Keratinocyte (primary cell): ENCODE measurements at regions not wholly inside any gene's neighbourhood (a gene's known extent, or its start where the extent isn't known, plus 50 kb on each side); places are given as distances from the start of the nearest gene placed in this dataset.

Experiments used
- DNase-seq: peaks from one replicate; pipeline ENCODE4 v3.0.0-alpha.2; 2011; ENCODE audit warnings: low read depth, missing footprints, low spot score
- FAIRE-seq: peaks from 2 replicates; lab custom pipeline; 2011; peaks lifted over from hg19 to GRCh38; lab: Jason Lieb, UNC
- H2AFZ ChIP-seq: 2 replicates; pipeline ENCODE4 v1.6.0; 2012; ENCODE audit warnings: low read length, control low read depth, inconsistent platforms; ENCODE audit not compliant: control insufficient read depth
- H3K27ac ChIP-seq: 2 replicates; pipeline ENCODE4 v1.5.1; 2011; ENCODE audit warnings: low read length; ENCODE audit not compliant: control insufficient read depth, insufficient read depth
- H3K27me3 ChIP-seq: 3 replicates; pipeline ENCODE4 v1.6.0; 2011; ENCODE audit warnings: low read length; ENCODE audit not compliant: control insufficient read depth, insufficient read depth; ENCODE audit errors: extremely low read depth
- H3K36me3 ChIP-seq, 2 experiments: 2 replicates in 1 of 2; 3 replicates in 1 of 2; pipeline ENCODE4 v1.5.1; 2011; ENCODE audit warnings: low read length in 2 of 2, mild to moderate bottlenecking in 1 of 2; ENCODE audit not compliant: control insufficient read depth in 2 of 2, insufficient read depth in 2 of 2; ENCODE audit errors: extremely low read depth in 1 of 2
- H3K4me1 ChIP-seq: 3 replicates; pipeline ENCODE4 v1.5.1; 2011; ENCODE audit warnings: low read length; ENCODE audit not compliant: control insufficient read depth, insufficient read depth; ENCODE audit errors: extremely low read depth
- H3K4me2 ChIP-seq: 3 replicates; pipeline ENCODE4 v1.6.0; 2011; ENCODE audit warnings: low read depth, low read length; ENCODE audit not compliant: control insufficient read depth, insufficient read depth; ENCODE audit errors: extremely low read depth
- H3K4me3 ChIP-seq, 3 experiments: fragments of 200-600 bp in 1 of 3; sonication (generic) in 1 of 3; 2 replicates in 2 of 3; 3 replicates in 1 of 3; pipeline ENCODE4 v1.5.1; 2011 to 2016; ENCODE audit warnings: low read length in 3 of 3, mild to moderate bottlenecking in 3 of 3, control low read depth in 2 of 3, inconsistent platforms in 1 of 3, low read depth in 1 of 3, mixed read lengths in 1 of 3, mixed run types in 1 of 3, moderate library complexity in 1 of 3; ENCODE audit not compliant: control insufficient read depth in 2 of 3, insufficient read depth in 2 of 3; ENCODE audit errors: extremely low read depth in 1 of 3
- H3K79me2 ChIP-seq: 2 replicates; pipeline ENCODE4 v1.6.0; 2012; ENCODE audit warnings: low read length; ENCODE audit not compliant: control insufficient read depth, insufficient read depth
- H3K9ac ChIP-seq: 3 replicates; pipeline ENCODE4 v1.6.0; 2011; ENCODE audit warnings: low read length; ENCODE audit not compliant: control insufficient read depth, insufficient read depth; ENCODE audit errors: extremely low read depth
- H3K9me1 ChIP-seq: 3 replicates; pipeline ENCODE4 v1.6.0; 2011; ENCODE audit warnings: low read length; ENCODE audit not compliant: control insufficient read depth, insufficient read depth; ENCODE audit errors: extremely low read depth
- H3K9me3 ChIP-seq: 2 replicates; pipeline ENCODE4 v1.5.1; 2012; ENCODE audit warnings: low read depth, low read length; ENCODE audit not compliant: control insufficient read depth
- H4K20me1 ChIP-seq: 3 replicates; pipeline ENCODE4 v1.6.0; 2011; ENCODE audit warnings: low read length; ENCODE audit not compliant: control insufficient read depth, insufficient read depth; ENCODE audit errors: extremely low read depth
- CTCF ChIP-seq, 3 experiments: IDR thresholded peaks in 1 of 3; conservative IDR thresholded peaks in 1 of 3; optimal IDR thresholded peaks in 1 of 3; 2 replicates in 2 of 3; 3 replicates in 1 of 3; pipeline versions ENCODE3 to v1.5.1; 2011; ENCODE audit warnings: low read length in 3 of 3, mild to moderate bottlenecking in 3 of 3, moderate library complexity in 2 of 3, control low read depth in 1 of 3, inconsistent platforms in 1 of 3; ENCODE audit not compliant: insufficient read depth in 2 of 3; ENCODE audit errors: extremely low read depth in 1 of 3
- EZH2 ChIP-seq: IDR thresholded peaks from one replicate; pipeline ENCODE4 v1.6.1; 2012; ENCODE audit warnings: inconsistent platforms, mild to moderate bottlenecking, low read length, moderate library complexity
- dilution Hi-C: fragments of 300-500 bp; cut with MboI; formaldehyde crosslinking; loops from one replicate; pipeline ENCODE4 v1.7.0; 2020; ENCODE audit warnings: low sequenced_read_pairs; ENCODE audit not compliant: extremely low pct_ligation_motif_present

GRCh38 chr10:2079603-2080078 is 342.3 kb upstream of the ADARB2 start:
- no peaks in the 10 kb centered on the region for H3K27me3 ChIP-seq
- H3K27ac ChIP-seq = no peak overlapping the region
- no peaks in the 10 kb centered on the region for H3K36me3 ChIP-seq
- H3K4me2 ChIP-seq = no peak overlapping the region
- FAIRE-seq (no peak), DNase-seq (no peak)
- no peaks in the 10 kb centered on the region for H3K4me1 ChIP-seq
- H3K9me1 ChIP-seq = no peaks in the 10 kb centered on the region
- H3K79me2 ChIP-seq = no peaks in the 10 kb centered on the region
- no peak overlapping the region for H2AFZ ChIP-seq
- dilution Hi-C loops = no loop called here
- no peak overlapping the region for H3K9ac ChIP-seq
- TF ChIP-seq CTCF (optimal IDR thresholded peaks at IDR 0.05 in 1 of 3, IDR thresholded peaks at IDR 0.05 in 1 of 3, conservative IDR thresholded peaks at IDR 0.05 in 1 of 3; ENCODE audit: extremely low read depth in 1 of 3, insufficient read depth in 2 of 3, low read length in 3 of 3) = no peak
- no peak for TF ChIP-seq EZH2
- H4K20me1 ChIP-seq = no peaks in the 10 kb centered on the region
- no peaks in the 10 kb centered on the region for H3K9me3 ChIP-seq
- no peak overlapping the region for H3K4me3 ChIP-seq

- Histone ChIP-seq H3K79me2 (no peaks in the 10 kb centered on the region), H3K36me3 (no peaks in the 10 kb centered on the region), H3K9me1 (no peaks in the 10 kb centered on the region), H3K27ac (no peak overlapping the region), H4K20me1 (no peaks in the 10 kb centered on the region), H3K4me2 (no peak overlapping the region), H3K4me1 (no peaks in the 10 kb centered on the region), H3K27me3 (no peaks in the 10 kb centered on the region), H3K9me3 (no peaks in the 10 kb centered on the region), H2AFZ (no peak overlapping the region), H3K9ac (no peak overlapping the region), H3K4me3 (no peak overlapping the region)
- dilution Hi-C loops = no loop called here
- DNase-seq = no peak
- FAIRE-seq = no peak
- TF ChIP-seq CTCF (optimal IDR thresholded peaks at IDR 0.05 in 1 of 3, IDR thresholded peaks at IDR 0.05 in 1 of 3, conservative IDR thresholded peaks at IDR 0.05 in 1 of 3; ENCODE audit: extremely low read depth in 1 of 3, insufficient read depth in 2 of 3, low read length in 3 of 3) = no peak
- no peak for TF ChIP-seq EZH2
Measured at GRCh38 chr10:2077231-2077630, 339.9 kb upstream of the ADARB2 start.
